GM12891 (cell line): ENCODE measurements at regions not wholly inside any gene's neighbourhood (a gene's known extent, or its start where the extent isn't known, plus 50 kb on each side); places are given as distances from the start of the nearest gene placed in this dataset.

ENCODE experiments used
- DNase-seq: peaks from one replicate; pipeline ENCODE4 v3.0.0; 2011; ENCODE audit warnings: low spot score; ENCODE audit not compliant: insufficient read length
- FAIRE-seq: peaks from 2 replicates; lab custom pipeline; 2011; peaks lifted over from hg19 to GRCh38; lab: Jason Lieb, UNC
- PAX5 ChIP-seq: IDR thresholded peaks from 2 replicates; pipeline ENCODE4 v1.6.1; 2011; ENCODE audit warnings: low read length, moderate library complexity, mild to moderate bottlenecking; ENCODE audit not compliant: insufficient read depth, severe bottlenecking
- POLR2A ChIP-seq: IDR thresholded peaks from 2 replicates; pipeline ENCODE4 v1.6.1; 2011; ENCODE audit warnings: low read depth, low read length, control low read depth
- POLR2AphosphoS5 ChIP-seq: IDR thresholded peaks from 2 replicates; pipeline ENCODE4 v1.6.1; 2011; ENCODE audit warnings: low read depth, low read length, control low read depth
- POU2F2 ChIP-seq: IDR thresholded peaks from 2 replicates; pipeline ENCODE4 v1.6.1; 2011; ENCODE audit warnings: low read depth, mild to moderate bottlenecking, control low read depth, low read length, moderate library complexity
- SPI1 ChIP-seq: IDR thresholded peaks from 2 replicates; pipeline ENCODE4 v1.6.1; 2011; ENCODE audit warnings: low read depth, low read length, control low read depth
- TAF1 ChIP-seq: IDR thresholded peaks from 2 replicates; pipeline ENCODE4 v1.6.1; 2011; ENCODE audit warnings: low read depth, low read length, control low read depth

DNA sequence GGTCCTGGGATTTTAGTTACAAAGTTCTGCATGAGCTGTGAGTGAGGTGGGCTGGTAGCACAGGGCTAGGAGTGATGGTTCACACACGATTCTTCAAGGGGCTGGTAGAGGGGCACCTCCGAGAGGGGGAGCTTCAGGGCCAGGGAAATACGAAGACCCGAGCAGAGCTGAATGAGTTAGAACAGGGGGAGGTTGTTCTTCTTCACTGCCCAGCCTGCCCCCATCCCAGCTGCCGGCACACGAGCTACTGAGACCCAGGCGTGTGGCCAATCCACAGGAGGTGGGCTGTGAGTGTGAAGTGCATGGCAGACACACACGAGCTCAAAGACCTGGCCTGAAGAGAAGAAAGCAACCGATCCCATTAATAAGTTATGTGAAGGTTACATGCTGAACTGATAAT, 256.2 kb upstream of the ZNF32 start:
- DNase-seq (no peak), FAIRE-seq (no peak)
- no peak for TF ChIP-seq SPI1
- TF ChIP-seq POLR2AphosphoS5 = no peak
- no peak for TF ChIP-seq TAF1
- no peak for TF ChIP-seq PAX5
- TF ChIP-seq POLR2A = no peak
- TF ChIP-seq POU2F2 = no peak

DNA sequence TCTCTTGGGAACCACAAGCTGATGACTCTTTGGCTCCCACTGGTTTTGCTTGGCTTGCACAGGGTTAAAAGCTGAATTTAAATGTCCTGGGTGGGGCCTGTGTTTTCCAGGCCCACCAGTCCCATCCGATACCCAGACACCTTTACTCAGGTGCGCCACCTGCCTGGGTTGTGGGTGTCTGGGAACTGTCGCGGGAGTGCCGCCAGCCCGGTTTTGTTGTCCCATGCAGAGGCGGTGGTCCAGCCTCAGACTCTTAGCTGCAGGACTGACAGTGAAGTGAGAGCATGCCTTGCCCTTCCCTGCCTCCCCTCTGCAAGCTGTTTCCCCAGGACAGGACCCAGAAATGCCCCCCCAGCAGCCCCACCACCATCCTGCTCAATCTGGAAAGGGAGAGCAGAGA, 255.6 kb upstream of the ZNF32 start:
- TF ChIP-seq POU2F2 (no peak), SPI1 (no peak), POLR2A (no peak), TAF1 (no peak), POLR2AphosphoS5 (no peak), PAX5 (no peak)
- FAIRE-seq (no peak), DNase-seq (no peak)

DNA sequence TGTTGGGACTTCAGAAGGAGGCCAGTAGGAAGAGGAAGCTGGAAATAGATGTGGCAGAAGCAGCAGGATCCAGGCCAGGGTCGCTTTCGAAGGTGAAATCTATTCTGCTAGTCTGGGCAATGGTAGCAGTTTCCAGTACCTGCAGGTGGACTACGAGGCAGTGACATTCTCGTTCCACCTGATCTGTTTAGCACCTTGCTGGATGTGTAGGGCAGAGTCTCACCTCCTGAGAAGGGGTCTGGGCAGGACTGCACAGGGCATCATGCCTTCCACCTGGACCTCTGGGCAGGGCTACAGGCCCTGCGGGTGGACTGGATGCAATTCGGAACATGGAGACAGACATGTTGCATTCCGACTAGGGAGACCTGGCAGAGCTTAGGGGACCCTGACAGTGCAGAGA, 254.8 kb upstream of the ZNF32 start:
- FAIRE-seq (no peak), DNase-seq (no peak)
- TF ChIP-seq SPI1 (no peak), TAF1 (no peak), PAX5 (no peak), POLR2A (no peak), POU2F2 (no peak), POLR2AphosphoS5 (no peak)

DNA sequence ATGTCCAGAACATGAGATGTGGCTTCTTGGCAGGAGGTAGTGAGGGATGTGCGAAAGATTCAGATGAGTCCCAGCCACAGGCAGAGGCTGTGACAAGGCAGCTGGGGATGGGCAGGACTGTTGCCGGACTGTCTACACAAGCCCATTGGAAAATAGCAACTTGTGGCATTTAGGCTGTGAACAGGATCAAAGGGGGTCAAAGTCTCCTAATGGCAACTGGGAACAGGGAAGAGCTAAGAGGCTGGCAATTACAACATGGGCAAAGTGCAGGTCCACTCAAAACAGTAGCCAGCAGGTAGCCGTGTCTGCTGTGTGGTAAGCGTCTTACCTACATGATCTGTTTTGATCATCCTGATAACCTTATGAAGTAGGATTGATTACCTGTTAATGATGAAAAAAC, 254.2 kb upstream of the ZNF32 start:
- FAIRE-seq (no peak), DNase-seq (no peak)
- TF ChIP-seq SPI1 (no peak), TAF1 (no peak), POU2F2 (no peak), PAX5 (no peak)

DNA sequence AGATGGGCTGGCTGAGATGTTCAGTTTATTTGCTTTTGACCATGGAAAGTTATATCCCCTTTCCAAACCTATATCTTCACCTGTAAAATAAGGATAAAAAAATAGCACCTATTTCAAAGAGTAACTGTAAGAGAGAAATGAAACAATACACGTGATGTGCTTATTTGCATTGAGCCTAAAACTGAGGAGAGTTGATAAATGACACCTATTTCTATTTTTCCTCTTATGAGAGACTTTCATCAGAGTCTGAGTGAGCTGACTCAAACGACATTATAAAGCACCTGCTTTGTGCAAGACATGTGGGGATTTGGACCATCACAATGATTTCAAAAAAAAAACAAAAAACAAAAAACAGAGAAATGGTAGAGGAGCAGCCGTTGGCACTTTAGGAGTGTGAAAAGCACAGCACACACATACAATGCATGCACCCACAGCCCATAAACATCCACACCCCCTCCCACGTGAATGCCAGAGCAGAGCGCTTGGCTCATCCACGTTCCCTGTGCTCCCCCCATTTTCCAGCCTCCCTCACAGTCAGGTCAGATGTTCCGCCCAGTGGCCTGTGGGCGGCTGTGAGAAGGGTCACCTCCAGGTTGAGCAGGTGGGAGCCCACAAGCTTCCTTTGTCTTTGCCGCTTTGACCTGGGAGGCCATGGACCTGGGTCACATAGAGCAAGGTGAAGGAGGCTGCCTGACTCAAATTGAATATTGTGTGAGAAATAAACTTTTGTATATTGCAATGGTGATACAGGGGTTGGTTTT, 253.2 kb upstream of the ZNF32 start:
- DNase-seq (no peak), FAIRE-seq (no peak)
- TF ChIP-seq SPI1 = no peak

DNA sequence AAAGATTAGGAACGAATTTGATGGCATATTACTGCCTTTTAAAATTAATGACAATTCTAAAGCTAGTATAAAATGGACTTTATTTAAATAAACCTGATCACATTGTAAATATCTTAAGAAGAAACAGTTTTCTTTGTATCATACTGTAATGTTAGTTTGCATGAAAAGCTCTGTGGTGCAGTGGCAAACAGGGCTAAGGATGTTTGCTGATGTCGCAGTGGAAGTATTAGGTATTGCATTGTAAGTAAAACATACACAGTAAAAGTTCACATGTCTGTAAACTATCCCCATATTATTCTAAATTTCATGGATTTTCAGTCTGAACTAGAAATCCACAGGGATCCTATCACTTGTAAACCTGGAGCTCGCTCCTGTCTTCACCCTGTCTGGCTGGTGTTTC, 252.6 kb upstream of the ZNF32 start:
- FAIRE-seq = no peak
- DNase-seq = no peak
- TF ChIP-seq SPI1 = no peak
- TF ChIP-seq POLR2AphosphoS5 = no peak
- TF ChIP-seq POLR2A = no peak
- TF ChIP-seq PAX5 = no peak
- no peak for TF ChIP-seq TAF1
- no peak for TF ChIP-seq POU2F2

DNA sequence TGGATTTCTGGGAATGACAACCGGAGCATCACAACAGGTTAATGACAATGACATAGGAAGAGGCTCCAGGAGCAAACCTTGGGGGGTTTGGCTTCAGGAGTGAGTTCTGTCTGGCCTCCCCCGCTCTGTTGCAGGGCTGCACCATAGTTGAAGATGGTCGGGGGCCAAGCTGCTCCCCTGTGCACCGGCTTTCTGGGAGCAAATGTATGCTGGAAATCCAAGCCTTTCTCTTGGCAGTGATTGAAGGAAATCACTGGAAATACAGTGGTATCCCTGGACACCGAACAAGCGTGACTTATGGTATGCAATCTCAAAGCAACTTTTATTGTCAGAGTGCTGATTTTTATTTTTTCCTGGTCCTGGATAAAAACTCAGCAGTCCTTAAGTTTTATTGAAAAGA, 251.9 kb upstream of the ZNF32 start:
- no peak for FAIRE-seq
- no peak for DNase-seq
- TF ChIP-seq POLR2A (no peak), POLR2AphosphoS5 (no peak), TAF1 (no peak)

DNA sequence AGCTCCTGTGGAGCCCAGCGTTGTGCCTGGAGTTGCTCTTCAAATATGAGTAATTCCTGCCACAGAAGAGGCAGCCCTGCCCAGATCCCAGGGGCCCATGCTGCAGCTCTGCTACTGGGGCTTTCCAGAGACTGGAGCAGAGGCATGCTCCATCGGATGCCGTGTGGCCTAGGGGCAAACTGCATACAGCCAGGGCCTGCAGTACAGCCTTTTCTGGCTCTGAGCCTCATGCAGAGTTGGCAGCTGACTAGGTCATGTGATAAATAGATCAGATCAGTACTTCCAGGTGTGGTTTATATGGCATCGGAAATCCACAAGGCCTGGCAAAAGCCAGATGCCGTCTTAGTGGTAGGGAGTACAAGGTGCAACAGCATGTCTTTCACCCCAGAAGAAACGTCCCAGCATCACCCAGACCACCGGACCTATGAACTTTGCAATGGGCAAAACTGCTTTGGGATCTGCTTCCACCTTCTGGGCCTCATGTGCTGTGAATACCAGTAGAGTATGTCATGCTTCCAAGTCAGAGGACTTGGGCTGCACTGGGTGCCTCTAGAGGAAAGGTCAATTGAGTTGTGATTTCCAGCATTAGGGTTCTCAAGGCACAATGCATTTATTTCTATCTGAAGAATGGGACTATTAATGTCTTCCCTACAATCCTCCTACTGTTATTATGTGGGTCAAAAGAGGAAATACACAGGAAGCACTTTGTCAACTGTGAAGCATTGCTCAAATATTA, 250.7 kb upstream of the ZNF32 start:
- DNase-seq (no peak), FAIRE-seq (no peak)
- TF ChIP-seq PAX5 (no peak), POLR2A (no peak), POU2F2 (no peak), TAF1 (no peak), POLR2AphosphoS5 (no peak), SPI1 (no peak)

DNA sequence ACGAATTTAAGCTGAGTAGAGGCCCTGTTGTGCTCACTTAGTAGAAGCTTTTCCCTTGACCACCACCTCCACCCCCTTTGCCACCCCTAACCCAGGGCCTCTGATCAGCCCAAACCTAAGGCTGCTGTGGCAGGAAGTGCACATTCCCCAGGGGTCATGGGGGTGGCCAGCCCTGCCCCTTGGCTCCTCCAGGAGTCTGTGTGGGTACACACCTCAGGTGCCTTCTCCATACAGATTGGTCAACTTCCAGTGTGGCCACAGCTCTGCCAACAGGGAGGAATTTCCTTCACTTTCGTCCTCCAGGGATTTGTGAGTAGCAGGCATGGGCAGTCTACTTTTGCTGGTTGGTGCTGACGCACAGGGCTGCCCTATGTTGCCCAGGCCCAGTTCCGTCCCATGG, 249.9 kb upstream of the ZNF32 start:
- no peak for TF ChIP-seq POLR2A
- TF ChIP-seq POU2F2 = no peak
- no peak for TF ChIP-seq SPI1
- TF ChIP-seq POLR2AphosphoS5 = no peak
- no peak for TF ChIP-seq PAX5
- no peak for TF ChIP-seq TAF1
- FAIRE-seq (no peak), DNase-seq (no peak)

DNA sequence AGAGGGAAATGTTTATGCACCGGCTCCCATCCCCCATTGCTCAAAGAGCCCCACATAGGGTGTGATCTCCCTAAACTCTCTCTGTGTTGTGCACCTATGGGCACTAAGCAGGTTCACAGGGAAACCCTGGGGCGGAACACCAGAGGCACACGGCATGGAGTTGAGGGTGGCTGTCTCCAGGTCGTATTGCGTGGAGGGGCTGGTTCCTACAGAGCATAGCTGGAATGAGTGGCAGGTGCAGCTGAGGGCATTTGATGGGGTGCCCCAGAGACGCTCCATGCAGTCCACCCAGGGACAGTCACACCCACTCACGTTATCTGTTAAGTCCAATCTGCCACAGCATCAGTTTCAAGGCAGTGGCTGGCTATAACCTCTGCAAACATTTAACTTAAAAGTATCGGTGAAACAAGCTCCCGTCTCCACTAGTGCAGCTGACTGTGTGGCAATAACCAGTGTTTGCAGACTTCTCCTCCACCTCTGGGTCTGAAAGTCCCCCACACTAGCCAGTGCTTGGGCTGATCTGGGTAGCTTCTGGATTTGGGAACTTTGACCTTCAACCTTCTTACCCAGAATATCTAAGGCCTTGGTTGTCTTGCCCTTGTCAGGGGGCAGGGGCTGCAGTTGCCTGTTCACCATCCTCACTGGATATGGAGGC, 249.2 kb upstream of the ZNF32 start:
- DNase-seq = no peak
- TF ChIP-seq POLR2AphosphoS5 = no peak
- TF ChIP-seq PAX5 = no peak
- TF ChIP-seq POLR2A = no peak
- no peak for TF ChIP-seq TAF1
- TF ChIP-seq SPI1 = no peak
- TF ChIP-seq POU2F2 = no peak

More for the DNA sequence above, 249.2 kb upstream of the ZNF32 start:
- no peak for FAIRE-seq
